Nephron (organoid): ENCODE measurements at regions not wholly inside any gene's neighbourhood (a gene's known extent, or its start where the extent isn't known, plus 50 kb on each side); places are given as distances from the start of the nearest gene placed in this dataset.

ENCODE experiments used
- H3K27ac Mint-ChIP-seq, 3 experiments: 2 replicates each; pipeline ENCODE4 v1.8.0; 2020; ENCODE audit warnings: mixed read lengths in 3 of 3, mild to moderate bottlenecking in 2 of 3, moderate library complexity in 1 of 3
- H3K27me3 Mint-ChIP-seq: 2 replicates; pipeline ENCODE4 v1.8.0; 2021; ENCODE audit warnings: low read depth, mild to moderate bottlenecking, moderate library complexity, mixed read lengths
- H3K36me3 Mint-ChIP-seq: 2 replicates; pipeline ENCODE4 v1.8.0; 2020; ENCODE audit warnings: low read depth, mixed read lengths
- H3K4me1 Mint-ChIP-seq: 2 replicates; pipeline ENCODE4 v1.8.0; 2020; ENCODE audit warnings: mixed read lengths
- H3K4me3 Mint-ChIP-seq, 3 experiments: 2 replicates each; pipeline ENCODE4 v1.8.0; 2020; ENCODE audit warnings: mild to moderate bottlenecking in 3 of 3, mixed read lengths in 3 of 3, moderate library complexity in 2 of 3
- H3K9me3 Mint-ChIP-seq: 2 replicates; pipeline ENCODE4 v1.8.0; 2020; ENCODE audit warnings: mixed read lengths
- TF ChIP-seq, protein P1 (sequence below), 3 experiments: fragments of 200-600 bp; sonication (generic); IDR thresholded peaks; one replicate each; pipeline ENCODE4 v1.5.0; 2021; ENCODE audit warnings: antibody characterized with exemption in 3 of 3; ENCODE audit not compliant: unreplicated experiment in 3 of 3

- Mint-ChIP-seq H3K9me3 (no peaks in the 10 kb centered on the region), H3K27me3 (peaks cover 4% of the 10 kb centered on the region), H3K4me3 (no peak overlapping the region), H3K4me1 (no peaks in the 10 kb centered on the region), H3K36me3 (no peaks in the 10 kb centered on the region), H3K27ac (no peak overlapping the region)
- TF ChIP-seq, protein P1, sequence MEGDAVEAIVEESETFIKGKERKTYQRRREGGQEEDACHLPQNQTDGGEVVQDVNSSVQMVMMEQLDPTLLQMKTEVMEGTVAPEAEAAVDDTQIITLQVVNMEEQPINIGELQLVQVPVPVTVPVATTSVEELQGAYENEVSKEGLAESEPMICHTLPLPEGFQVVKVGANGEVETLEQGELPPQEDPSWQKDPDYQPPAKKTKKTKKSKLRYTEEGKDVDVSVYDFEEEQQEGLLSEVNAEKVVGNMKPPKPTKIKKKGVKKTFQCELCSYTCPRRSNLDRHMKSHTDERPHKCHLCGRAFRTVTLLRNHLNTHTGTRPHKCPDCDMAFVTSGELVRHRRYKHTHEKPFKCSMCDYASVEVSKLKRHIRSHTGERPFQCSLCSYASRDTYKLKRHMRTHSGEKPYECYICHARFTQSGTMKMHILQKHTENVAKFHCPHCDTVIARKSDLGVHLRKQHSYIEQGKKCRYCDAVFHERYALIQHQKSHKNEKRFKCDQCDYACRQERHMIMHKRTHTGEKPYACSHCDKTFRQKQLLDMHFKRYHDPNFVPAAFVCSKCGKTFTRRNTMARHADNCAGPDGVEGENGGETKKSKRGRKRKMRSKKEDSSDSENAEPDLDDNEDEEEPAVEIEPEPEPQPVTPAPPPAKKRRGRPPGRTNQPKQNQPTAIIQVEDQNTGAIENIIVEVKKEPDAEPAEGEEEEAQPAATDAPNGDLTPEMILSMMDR (IDR thresholded peaks at IDR 0.05; ENCODE audit: unreplicated experiment in 3 of 3) = no peak
Measured at GRCh38 chr2:156845806-156846558, 409.8 kb downstream of the GPD2 start.

DNA sequence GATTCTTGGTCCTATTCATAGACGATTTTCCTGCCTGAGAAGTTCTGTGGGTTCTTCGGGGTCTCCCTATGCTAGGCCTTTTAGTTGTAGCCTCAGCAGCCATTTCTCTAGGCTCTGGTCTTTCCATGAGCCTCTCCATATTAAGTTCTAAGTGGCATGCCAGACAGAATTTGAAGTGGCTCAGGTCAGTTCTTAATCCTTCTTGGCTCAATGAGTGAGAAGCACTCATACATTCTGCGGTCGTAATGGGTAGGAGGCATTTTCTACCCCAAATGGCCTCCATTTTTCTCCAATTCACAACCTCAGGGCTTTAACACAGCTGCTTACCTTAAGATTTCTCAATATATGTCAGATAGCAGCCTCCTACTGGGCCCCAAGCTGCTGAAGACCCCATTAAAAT lies 405.3 kb upstream of the GALNT5 start:
- H3K4me1 Mint-ChIP-seq = no peaks in the 10 kb centered on the region
- no peak overlapping the region for H3K27ac Mint-ChIP-seq
- H3K36me3 Mint-ChIP-seq = no peaks in the 10 kb centered on the region
- peaks cover 4% of the 10 kb centered on the region for H3K27me3 Mint-ChIP-seq
- H3K4me3 Mint-ChIP-seq = no peak overlapping the region
- H3K9me3 Mint-ChIP-seq = no peaks in the 10 kb centered on the region
- TF ChIP-seq, protein P1 (IDR thresholded peaks at IDR 0.05; ENCODE audit: unreplicated experiment in 3 of 3) = no peak

DNA sequence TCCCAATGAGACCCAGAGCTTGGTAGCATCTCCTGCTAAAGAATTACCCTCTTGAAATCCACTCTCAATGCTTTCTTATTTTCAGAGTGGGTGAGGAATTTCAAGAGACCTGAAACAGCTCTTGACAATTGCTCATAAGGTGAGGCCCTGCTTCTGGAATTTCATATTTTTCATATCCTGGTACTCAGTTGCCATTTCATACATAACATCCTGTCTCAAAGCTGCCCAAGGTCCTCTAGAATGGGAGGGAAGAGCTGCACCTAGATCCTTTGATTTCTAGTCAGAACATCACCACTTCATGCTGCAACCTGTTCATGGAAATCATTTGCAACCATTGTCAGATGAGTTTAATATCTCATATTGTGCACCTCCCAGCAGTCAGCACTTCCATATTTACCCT lies 404.8 kb upstream of the GALNT5 start:
- TF ChIP-seq, protein P1 (IDR thresholded peaks at IDR 0.05; ENCODE audit: unreplicated experiment in 3 of 3) = no peak
- H3K27me3 Mint-ChIP-seq = peaks cover 4% of the 10 kb centered on the region
- H3K36me3 Mint-ChIP-seq = no peaks in the 10 kb centered on the region
- H3K4me1 Mint-ChIP-seq = no peaks in the 10 kb centered on the region
- no peaks in the 10 kb centered on the region for H3K9me3 Mint-ChIP-seq
- H3K27ac Mint-ChIP-seq = no peak overlapping the region
- no peak overlapping the region for H3K4me3 Mint-ChIP-seq

- TF ChIP-seq, protein P1 (IDR thresholded peaks at IDR 0.05; ENCODE audit: unreplicated experiment in 3 of 3) = no peak
- no peaks in the 10 kb centered on the region for H3K36me3 Mint-ChIP-seq
- no peaks in the 10 kb centered on the region for H3K9me3 Mint-ChIP-seq
- peaks cover 4% of the 10 kb centered on the region for H3K4me1 Mint-ChIP-seq
- no peak overlapping the region for H3K4me3 Mint-ChIP-seq
- no peak overlapping the region for H3K27ac Mint-ChIP-seq
- H3K27me3 Mint-ChIP-seq = no peaks in the 10 kb centered on the region
Measured at GRCh38 chr2:156864325-156864724, 393.2 kb upstream of the GALNT5 start.

- TF ChIP-seq, protein P1 (IDR thresholded peaks at IDR 0.05; ENCODE audit: unreplicated experiment in 3 of 3) = no peak
- no peak overlapping the region for H3K27ac Mint-ChIP-seq
- no peaks in the 10 kb centered on the region for H3K36me3 Mint-ChIP-seq
Measured at GRCh38 chr2:156864753-156865152, 392.8 kb upstream of the GALNT5 start.

DNA sequence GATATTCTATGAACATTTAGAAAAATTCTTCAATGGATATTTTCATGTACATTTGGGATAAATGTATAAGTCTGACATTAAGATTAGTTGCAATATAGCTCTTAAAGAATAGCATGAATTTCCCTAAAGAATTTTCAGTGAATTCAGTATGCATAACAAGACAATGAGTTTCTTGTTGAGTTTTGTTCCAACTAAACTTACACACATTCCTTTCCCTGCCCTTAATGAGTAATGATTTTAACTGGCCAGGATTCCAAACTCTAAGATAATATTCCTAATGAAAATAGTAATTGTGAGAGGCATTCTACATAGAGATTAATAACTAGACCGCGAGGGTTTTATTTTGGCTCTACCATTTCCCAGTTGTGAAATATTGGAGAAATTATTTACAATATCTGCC lies 390.3 kb upstream of the GALNT5 start:
- Mint-ChIP-seq H3K27ac (no peak overlapping the region), H3K9me3 (no peaks in the 10 kb centered on the region), H3K4me1 (peaks cover 4% of the 10 kb centered on the region), H3K36me3 (no peaks in the 10 kb centered on the region), H3K27me3 (no peaks in the 10 kb centered on the region), H3K4me3 (no peak overlapping the region)
- TF ChIP-seq, protein P1 (IDR thresholded peaks at IDR 0.05; ENCODE audit: unreplicated experiment in 3 of 3) = no peak

More at GRCh38 chr2:156864753-156865152, 392.8 kb upstream of the GALNT5 start:
- no peaks in the 10 kb centered on the region for H3K9me3 Mint-ChIP-seq
- H3K27me3 Mint-ChIP-seq = no peaks in the 10 kb centered on the region
- H3K4me1 Mint-ChIP-seq = peaks cover 4% of the 10 kb centered on the region
- H3K4me3 Mint-ChIP-seq = no peak overlapping the region
